ENCODE measurements at regions not wholly inside any gene's neighbourhood (a gene's known extent, or its start where the extent isn't known, plus 50 kb on each side); places are given as distances from the start of the nearest gene placed in this dataset.

- TF ChIP-seq SUZ12 (IDR thresholded peaks at IDR 0.05; ENCODE audit: extremely low read depth, insufficient read depth, insufficient read length) (no peak), ZNF274 (IDR thresholded peaks at IDR 0.05; ENCODE audit: low read depth, low read length) (no peak)
These were observed 236.4 kb upstream of the RIMS1 start for GRCh38 chr6:71649915-71650314.

Data from NT2/D1 (cell line).